Stimulated activated naive B cell treated with anti-CD40 and anti-IgM and Interleukin-4, amounts not matched to agents 10 μg/mL and 1 μg/mL and 100 μg/mL, for 72 hours (primary cell): ENCODE measurements at regions not wholly inside any gene's neighbourhood (a gene's known extent, or its start where the extent isn't known, plus 50 kb on each side); places are given as distances from the start of the nearest gene placed in this dataset.
"Not testable (repeated sequence)": the region's sequence is repeated elsewhere in the genome, so short reads cannot be mapped to it uniquely, and the experiment has no call there.

Experiments used
- ATAC-seq, 2 donors: fragments of 150-1000 bp; cut with Tn5 transposase; replicated peaks; 2 replicates each; pipeline ENCODE4 v1.10.0; 2021; ENCODE audit warnings: moderate library complexity in 1 of 2
- DNase-seq: peaks from one replicate; pipeline ENCODE4 v3.0.0; 2021
- H3K27ac Mint-ChIP-seq: one replicate; pipeline ENCODE4 v1.8.0; 2022; ENCODE audit warnings: mild to moderate bottlenecking, mixed read lengths
- H3K27me3 Mint-ChIP-seq, 2 donors: one replicate each; pipeline ENCODE4 v1.8.0; 2022; ENCODE audit warnings: mixed read lengths in 2 of 2
- H3K36me3 Mint-ChIP-seq, 2 donors: one replicate each; pipeline ENCODE4 v1.8.0; 2022; ENCODE audit warnings: mixed read lengths in 2 of 2, mild to moderate bottlenecking in 1 of 2
- H3K4me1 Mint-ChIP-seq, 2 donors: one replicate each; pipeline ENCODE4 v1.8.0; 2022; ENCODE audit warnings: mixed read lengths in 2 of 2, mild to moderate bottlenecking in 1 of 2
- H3K4me3 Mint-ChIP-seq, 2 donors: one replicate each; pipeline ENCODE4 v1.8.0; 2022; ENCODE audit warnings: mild to moderate bottlenecking in 2 of 2, mixed read lengths in 2 of 2, moderate library complexity in 1 of 2
- H3K9me3 Mint-ChIP-seq, 2 donors: one replicate each; pipeline ENCODE4 v1.8.0; 2022; ENCODE audit warnings: mixed read lengths in 2 of 2, mild to moderate bottlenecking in 1 of 2

DNA sequence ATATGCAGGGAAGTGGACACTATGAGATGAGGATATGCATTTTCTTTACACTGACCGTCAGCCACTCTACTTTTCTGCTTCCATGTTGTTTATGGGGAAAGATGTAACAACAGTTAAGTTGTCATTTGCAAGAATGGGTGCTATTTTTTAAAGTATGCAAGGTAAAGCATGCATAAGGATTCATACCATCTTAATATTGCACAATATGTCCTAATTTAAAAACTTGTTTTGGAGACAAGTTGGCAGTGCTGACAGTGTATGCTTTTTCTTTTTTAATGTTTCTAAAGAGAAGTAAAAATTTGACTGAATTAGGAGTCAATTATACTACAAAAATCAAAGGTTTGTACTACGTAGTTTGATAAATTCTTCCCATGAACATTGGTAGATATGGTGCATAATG lies 435.4 kb downstream of the MMUT start:
- Mint-ChIP-seq H3K4me1 (no peaks in the 10 kb centered on the region), H3K4me3 (no peak overlapping the region), H3K36me3 (no peaks in the 10 kb centered on the region), H3K27ac (no peak overlapping the region), H3K27me3 (no peaks in the 10 kb centered on the region), H3K9me3 (peaks cover 8 to 13% of the 10 kb centered on the region in 2 donors)
- no peak for ATAC-seq
- DNase-seq, result no peak

DNA sequence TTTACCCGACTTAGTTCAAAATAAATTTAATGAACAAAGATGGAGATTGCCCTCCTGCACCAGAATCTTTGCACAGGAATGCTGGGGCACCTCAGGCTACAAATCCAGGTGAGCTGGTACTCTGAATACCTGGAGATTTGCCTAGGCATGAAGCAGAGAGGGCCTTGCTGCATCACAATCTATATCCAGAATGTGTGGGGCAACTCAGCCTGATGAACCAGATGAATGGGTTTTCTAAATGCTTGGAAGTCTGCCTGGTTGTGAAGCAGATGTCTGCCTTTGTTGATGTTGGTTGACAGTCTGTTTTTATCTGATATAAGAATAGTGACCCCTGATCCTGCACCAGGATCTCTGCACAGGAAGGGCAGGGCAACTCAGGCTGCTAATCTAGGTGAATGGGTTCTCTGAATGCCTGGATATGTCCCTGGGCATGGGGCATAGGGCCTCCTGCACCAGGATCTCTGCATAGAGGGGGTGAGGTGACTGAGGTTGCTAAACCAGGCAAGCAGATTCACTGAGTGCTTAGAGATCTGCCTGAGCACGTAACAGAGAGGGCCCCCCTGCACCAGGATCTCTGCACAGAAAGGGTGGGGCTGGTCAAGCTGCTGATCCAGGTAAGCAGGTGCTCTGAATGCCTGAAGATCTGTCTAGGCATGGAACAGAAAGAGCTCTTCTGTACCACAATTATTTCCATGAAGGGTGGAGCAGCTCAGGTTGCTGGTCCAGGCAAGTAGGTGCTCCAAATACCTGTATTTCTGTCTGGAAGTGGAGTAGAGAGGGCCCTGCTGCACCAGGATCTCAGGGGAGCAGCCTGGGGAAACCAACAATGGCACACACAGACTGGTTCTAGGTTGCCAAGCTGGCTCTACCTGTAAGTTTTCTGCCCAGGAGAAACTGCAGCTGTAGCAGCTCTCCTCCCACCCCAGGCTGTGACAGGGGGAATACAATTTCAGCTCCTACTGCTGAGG lies 437.5 kb downstream of the MMUT start:
- H3K4me1 Mint-ChIP-seq, result no peaks in the 10 kb centered on the region
- H3K9me3 Mint-ChIP-seq, result peaks cover 13 to 16% of the 10 kb centered on the region in 2 donors
- no peak overlapping the region for H3K4me3 Mint-ChIP-seq
- DNase-seq (no peak), ATAC-seq (no peak)
- no peak overlapping the region for H3K27ac Mint-ChIP-seq
- H3K27me3 Mint-ChIP-seq, result no peaks in the 10 kb centered on the region
- no peaks in the 10 kb centered on the region for H3K36me3 Mint-ChIP-seq

DNA sequence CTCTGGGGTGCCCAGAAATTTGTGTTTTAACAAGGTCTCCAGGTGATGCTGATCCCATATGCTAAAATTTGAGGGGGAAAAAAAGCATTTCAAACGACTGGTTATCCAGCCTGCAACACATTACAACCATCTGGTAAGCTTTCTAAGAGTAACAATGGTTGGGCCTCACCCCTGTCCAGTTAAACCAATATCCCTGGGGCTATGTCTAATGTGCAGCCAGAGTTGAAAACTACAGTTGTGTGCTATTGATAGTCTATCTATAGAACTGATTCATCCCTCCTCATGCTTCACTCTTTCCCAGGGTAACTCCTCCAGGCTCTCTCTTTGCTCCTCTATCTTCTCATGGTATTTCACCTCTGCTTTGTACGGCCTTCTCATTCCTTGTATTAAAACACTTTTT lies 458.3 kb downstream of the MMUT start:
- peaks cover 4% of the 10 kb centered on the region in 2 donors for H3K9me3 Mint-ChIP-seq
- ATAC-seq, result no peak
- no peaks in the 10 kb centered on the region for H3K27me3 Mint-ChIP-seq

DNA sequence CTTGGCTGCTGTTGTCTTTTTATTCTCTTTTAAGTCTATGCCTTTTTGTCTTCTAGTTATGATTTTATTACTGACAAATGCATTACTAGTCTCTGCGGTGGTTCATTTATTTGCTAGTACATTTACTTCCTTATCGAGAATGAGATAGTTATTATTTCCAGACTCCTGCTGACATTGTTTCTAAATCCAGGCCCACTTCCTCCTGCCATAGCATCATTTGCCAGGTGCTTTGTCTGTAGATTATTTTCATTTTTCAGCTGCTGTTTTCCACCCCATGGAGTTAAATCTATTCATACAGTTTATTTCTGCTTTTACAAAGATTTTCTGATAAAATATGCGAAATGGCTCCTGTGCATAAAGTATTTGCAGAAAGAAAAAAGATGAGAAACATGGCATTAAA lies 459.7 kb downstream of the MMUT start:
- ATAC-seq (no peak), DNase-seq (no peak)
- Mint-ChIP-seq H3K9me3 (peaks cover 2 to 4% of the 10 kb centered on the region in 2 donors), H3K4me3 (no peak overlapping the region), H3K4me1 (no peaks in the 10 kb centered on the region), H3K27me3 (no peaks in the 10 kb centered on the region), H3K36me3 (no peaks in the 10 kb centered on the region), H3K27ac (no peak overlapping the region)

More for the DNA sequence above, 458.3 kb downstream of the MMUT start:
- no peaks in the 10 kb centered on the region for H3K36me3 Mint-ChIP-seq
- no peak overlapping the region for H3K27ac Mint-ChIP-seq
- no peak overlapping the region for H3K4me3 Mint-ChIP-seq
- no peak for DNase-seq
- H3K4me1 Mint-ChIP-seq, result no peaks in the 10 kb centered on the region

DNA sequence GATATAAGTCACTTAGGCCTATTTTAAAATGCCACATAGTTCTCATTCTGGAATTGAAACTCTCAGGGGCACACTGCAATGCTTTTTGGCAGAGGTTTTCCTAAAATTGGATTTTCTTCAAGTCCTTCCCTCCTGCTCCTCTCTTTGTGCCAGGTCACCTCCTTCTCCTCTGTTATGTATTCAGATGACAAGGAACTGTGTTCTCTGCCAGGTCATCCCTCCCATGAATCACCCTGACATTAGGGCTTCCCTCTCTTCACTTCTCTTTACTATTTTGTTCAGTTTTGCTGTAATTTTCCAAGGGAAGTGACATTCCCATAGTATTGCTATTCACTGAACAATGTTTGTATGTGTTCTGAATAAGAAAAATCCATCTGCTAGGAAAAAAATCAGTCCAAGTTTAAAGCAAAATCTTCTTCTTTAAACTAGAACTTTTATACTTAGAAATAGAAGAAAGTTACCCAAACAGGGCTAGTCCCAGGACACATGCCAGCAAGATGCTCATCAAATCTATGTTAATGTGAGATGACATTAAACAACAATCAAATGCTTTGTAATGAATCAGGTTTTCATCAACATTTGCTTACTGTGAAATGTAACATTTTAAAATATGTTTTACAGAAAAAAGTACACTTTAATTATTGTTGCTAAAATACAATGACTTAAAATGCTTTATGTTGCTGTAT lies 461.1 kb downstream of the MMUT start:
- Mint-ChIP-seq H3K27me3 (no peaks in the 10 kb centered on the region), H3K36me3 (no peaks in the 10 kb centered on the region)
- no peak for DNase-seq

DNA sequence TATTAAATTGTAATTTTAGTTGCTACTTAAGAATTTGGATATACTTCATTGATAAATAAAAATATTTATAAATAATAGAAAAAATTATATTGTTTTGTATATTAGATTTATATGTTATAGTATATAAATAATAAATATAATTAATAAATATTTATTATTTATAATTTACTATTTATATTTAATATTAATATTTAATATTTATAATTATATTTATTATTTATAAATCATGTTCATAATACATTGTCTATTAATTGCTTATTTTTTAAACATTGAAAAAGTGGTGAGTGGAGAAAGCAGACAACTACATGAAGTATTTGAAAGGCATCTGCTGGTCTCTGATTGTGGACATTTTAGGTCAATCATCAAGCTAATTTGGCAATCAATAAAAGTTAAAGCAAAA lies 464.5 kb downstream of the MMUT start:
- no peaks in the 10 kb centered on the region for H3K36me3 Mint-ChIP-seq
- ATAC-seq, result no peak

More for the DNA sequence above, 461.1 kb downstream of the MMUT start:
- peaks cover 4% of the 10 kb centered on the region in 2 donors for H3K9me3 Mint-ChIP-seq
- H3K4me3 Mint-ChIP-seq, result no peak overlapping the region
- H3K27ac Mint-ChIP-seq, result no peak overlapping the region
- no peak for ATAC-seq
- H3K4me1 Mint-ChIP-seq, result no peaks in the 10 kb centered on the region

DNA sequence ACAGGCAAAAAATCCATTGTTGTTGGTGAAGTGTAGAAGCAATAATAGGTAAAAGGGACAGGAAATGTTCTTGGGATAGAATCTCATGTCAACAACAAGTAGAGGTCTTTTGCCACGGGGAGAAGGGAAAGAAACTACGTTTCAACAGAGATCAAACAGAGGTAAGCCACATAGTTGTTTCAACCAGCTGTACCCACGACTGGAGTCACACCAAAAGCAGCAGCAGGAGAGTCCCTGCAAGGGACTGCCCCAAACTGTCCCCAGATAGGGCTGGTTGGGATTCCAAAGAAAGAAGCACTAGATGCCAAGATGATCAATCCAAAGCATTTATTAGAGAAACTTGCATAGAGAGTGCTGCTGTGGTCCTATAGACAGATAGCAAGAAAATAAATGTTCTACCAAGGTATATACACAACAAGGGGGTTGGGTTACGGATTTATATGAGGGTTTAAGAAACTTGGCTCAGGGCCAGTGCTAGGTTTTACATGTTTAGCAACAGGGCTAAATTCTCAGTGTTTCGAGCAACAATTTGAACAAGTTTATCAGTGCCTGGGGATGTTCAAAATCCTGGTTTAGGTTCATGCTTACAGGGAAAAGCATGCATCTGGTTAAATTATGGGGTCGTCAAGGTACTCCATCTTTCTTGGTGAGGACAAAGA lies 466.5 kb downstream of the MMUT start:
- Mint-ChIP-seq H3K4me1 (no peaks in the 10 kb centered on the region), H3K27me3 (no peaks in the 10 kb centered on the region), H3K27ac (no peak overlapping the region), H3K9me3 (peaks cover 0 to 9% of the 10 kb centered on the region in 2 donors), H3K36me3 (no peaks in the 10 kb centered on the region), H3K4me3 (no peak overlapping the region)
- no peak for ATAC-seq
- DNase-seq, result no peak

More for the DNA sequence above, 464.5 kb downstream of the MMUT start:
- Mint-ChIP-seq H3K4me3 (no peak overlapping the region), H3K9me3 (peaks cover 0 to 7% of the 10 kb centered on the region in 2 donors), H3K27me3 (no peaks in the 10 kb centered on the region), H3K27ac (no peak overlapping the region), H3K4me1 (no peaks in the 10 kb centered on the region)
- no peak for DNase-seq

DNA sequence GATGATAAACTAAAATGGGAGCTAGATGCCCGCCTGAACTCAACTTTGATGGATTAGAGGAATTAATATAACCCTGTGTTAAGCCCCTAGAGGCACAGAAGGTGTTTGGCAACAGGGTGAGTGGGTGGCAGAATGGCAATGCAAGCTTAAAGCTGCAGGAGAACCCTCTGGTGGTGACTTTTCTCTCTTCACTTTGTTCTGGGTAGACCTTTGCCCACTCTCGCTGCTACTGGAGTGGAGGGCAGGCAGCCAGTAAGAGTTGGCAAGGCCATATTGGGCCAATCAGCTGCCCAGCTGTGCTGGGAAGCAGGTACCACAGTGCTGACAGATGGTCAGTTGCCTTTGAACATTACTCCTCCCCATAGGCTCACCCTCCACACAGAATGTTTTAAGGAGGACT lies 468.2 kb downstream of the MMUT start:
- Mint-ChIP-seq H3K27me3 (no peaks in the 10 kb centered on the region), H3K36me3 (no peaks in the 10 kb centered on the region), H3K9me3 (peaks cover 9 to 14% of the 10 kb centered on the region in 2 donors), H3K4me1 (no peaks in the 10 kb centered on the region), H3K4me3 (no peak overlapping the region), H3K27ac (no peak overlapping the region)
- no peak for DNase-seq
- no peak for ATAC-seq

DNA sequence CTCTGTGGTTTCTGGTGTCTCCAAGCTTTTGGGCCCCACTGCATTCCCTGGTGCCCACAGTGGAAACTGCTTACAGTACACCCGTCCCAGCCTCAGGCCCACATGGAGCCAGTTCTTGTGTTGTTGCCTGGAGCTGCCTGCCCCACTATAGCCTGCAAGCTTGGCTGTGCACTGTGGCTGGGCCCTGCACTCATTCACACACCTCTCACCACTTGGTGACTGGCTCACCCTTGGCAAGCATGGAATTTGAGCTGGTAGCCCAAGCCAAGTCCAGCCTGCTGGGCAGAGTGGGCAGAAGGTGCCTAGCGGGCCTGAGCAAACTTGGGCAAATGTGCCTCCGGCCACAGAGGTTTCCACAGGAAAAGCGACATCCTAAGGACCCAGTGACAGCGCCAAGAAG lies 472.3 kb downstream of the MMUT start:
- H3K27me3 Mint-ChIP-seq, result no peaks in the 10 kb centered on the region
- no peaks in the 10 kb centered on the region for H3K36me3 Mint-ChIP-seq
- ATAC-seq (no peak), DNase-seq (no peak)
- H3K9me3 Mint-ChIP-seq, result peaks cover 13 to 19% of the 10 kb centered on the region in 2 donors
- H3K4me3 Mint-ChIP-seq, result no peak overlapping the region
- H3K4me1 Mint-ChIP-seq, result no peaks in the 10 kb centered on the region
- no peak overlapping the region for H3K27ac Mint-ChIP-seq

DNA sequence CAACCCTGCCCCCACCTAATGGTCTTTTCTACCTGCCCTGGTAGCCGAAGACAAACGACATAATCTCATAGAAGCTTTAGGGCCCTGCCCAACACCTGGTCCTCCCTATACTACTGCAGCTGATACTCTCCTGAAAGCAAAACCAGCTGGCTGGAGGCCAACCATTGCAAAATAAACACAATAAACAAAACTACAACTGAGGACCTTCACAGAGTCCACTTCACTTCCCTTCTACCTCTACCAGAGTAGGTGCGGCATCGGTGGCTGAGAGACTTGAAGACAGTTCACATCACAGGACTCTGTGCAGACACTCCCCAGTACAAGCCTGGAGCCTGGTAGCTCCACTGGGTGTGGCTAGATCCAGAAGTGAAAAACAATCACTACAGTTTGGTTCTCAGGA lies 476.2 kb downstream of the MMUT start:
- no peaks in the 10 kb centered on the region for H3K36me3 Mint-ChIP-seq
- H3K27ac Mint-ChIP-seq, result no peak overlapping the region
- ATAC-seq, result no peak
- H3K4me3 Mint-ChIP-seq, result no peak overlapping the region
- H3K9me3 Mint-ChIP-seq, result peaks cover 14 to 19% of the 10 kb centered on the region in 2 donors
- H3K4me1 Mint-ChIP-seq, result no peaks in the 10 kb centered on the region
- no peaks in the 10 kb centered on the region for H3K27me3 Mint-ChIP-seq
- DNase-seq, result no peak

DNA sequence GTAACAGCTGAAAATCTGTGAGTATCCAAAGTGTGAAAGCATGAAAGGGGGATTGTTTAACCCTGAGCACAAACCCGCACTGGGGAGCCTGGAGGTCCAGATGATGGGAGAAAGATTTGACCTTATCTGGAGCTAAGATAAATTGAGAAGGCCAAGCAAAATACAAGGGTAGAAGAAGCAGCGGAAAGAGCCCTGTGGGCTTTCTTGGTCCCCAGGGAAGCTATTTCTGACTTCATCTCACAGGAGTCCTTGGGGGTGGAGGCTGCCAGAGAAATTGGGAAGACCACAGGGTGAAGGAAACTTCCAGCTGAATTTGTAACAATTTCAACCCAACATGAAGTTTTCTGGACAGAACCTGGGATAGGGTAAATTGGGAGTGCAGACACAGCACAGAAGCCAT lies 476.9 kb downstream of the MMUT start:
- no peak for ATAC-seq
- no peak overlapping the region for H3K4me3 Mint-ChIP-seq

DNA sequence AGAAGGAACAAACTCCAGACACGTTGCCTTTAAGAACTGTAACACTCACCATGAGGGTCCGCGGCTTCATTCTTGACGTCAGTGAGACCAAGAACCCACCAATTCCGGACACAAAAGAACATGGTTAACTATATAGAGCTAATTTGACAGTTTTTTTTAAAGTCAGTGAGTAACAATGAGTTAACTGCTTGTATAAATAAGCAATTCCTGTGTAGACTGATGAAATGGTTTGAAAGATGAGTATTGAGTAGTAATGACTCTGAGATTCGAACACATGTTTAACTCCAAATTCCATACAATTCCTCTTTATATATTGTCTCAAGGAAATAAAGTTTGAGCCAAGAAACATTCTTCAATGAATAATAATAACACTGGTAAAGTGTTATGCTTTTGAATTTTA lies 478.0 kb downstream of the MMUT start:
- H3K36me3 Mint-ChIP-seq, result no peaks in the 10 kb centered on the region
- H3K9me3 Mint-ChIP-seq, result peaks cover 10% of the 10 kb centered on the region in 2 donors
- no peak for DNase-seq

More for the DNA sequence above, 476.9 kb downstream of the MMUT start:
- Mint-ChIP-seq H3K27ac (no peak overlapping the region), H3K27me3 (no peaks in the 10 kb centered on the region), H3K36me3 (no peaks in the 10 kb centered on the region), H3K4me1 (no peaks in the 10 kb centered on the region), H3K9me3 (peaks cover 14% of the 10 kb centered on the region in 2 donors)
- no peak for DNase-seq

DNA sequence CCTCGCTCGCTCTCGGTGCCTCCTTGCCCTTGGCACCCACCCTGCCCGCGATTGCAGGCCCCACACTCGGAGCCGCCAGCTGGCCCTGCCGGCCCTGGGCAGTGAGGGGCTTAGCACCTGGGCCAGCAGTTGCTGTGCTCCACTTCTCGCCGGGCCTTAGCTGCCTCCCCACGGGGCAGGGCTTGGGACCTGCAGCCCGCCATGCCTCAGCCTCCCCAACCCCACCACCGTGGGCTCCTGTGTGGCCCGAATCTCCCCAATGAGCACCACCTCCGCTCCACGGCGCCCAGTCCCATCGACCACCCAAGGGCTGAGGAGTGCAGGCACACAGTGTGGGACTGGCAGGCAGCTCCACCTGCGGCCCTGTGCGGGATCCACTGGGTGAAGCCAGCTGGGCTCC lies 479.1 kb downstream of the MMUT start:
- not testable (repeated sequence) for H3K4me1 Mint-ChIP-seq, H3K27ac Mint-ChIP-seq, H3K9me3 Mint-ChIP-seq, DNase-seq, H3K4me3 Mint-ChIP-seq, H3K36me3 Mint-ChIP-seq, H3K27me3 Mint-ChIP-seq, ATAC-seq

More for the DNA sequence above, 478.0 kb downstream of the MMUT start:
- Mint-ChIP-seq H3K27ac (no peak overlapping the region), H3K27me3 (no peaks in the 10 kb centered on the region), H3K4me1 (no peaks in the 10 kb centered on the region), H3K4me3 (no peak overlapping the region)
- no peak for ATAC-seq

DNA sequence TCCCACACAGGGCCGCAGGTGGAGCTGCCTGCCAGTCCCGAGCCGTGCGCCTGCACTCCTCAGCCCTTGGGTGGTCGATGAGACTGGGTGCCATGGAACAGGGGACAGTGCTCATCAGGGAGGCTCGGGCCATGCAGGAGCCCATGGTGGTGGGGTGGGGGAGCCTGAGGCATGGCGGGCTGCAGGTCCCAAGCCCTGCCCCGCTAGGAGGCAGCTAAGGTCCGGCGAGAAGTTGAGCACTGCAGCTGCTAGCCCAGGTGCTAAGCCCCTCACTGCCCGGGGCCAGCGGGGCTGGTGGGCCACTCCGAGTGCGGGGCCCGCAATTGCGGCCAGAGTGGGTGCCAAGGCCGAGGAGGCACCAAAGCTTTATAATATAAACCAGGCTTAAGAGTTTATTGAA lies 479.7 kb downstream of the MMUT start:
- no peak for DNase-seq
- Mint-ChIP-seq H3K27me3 (no peaks in the 10 kb centered on the region), H3K4me3 (no peak overlapping the region), H3K36me3 (no peaks in the 10 kb centered on the region), H3K4me1 (no peaks in the 10 kb centered on the region), H3K27ac (no peak overlapping the region), H3K9me3 (peaks cover 10% of the 10 kb centered on the region in 2 donors)
- ATAC-seq, result no peak
